Naive thymus-derived CD4-positive, alpha-beta T cell (primary cell): ENCODE measurements at regions not wholly inside any gene's neighbourhood (a gene's known extent, or its start where the extent isn't known, plus 50 kb on each side); places are given as distances from the start of the nearest gene placed in this dataset.

Experiments used
- ATAC-seq: fragments of 150-1000 bp; cut with Tn5 transposase; 2 replicates; pipeline ENCODE4 v1.10.0; 2021; ENCODE audit warnings: mild to moderate bottlenecking, moderate library complexity
- CTCF ChIA-PET: fragments of 350-600 bp; sonication (Branson Sonifier 250); formaldehyde crosslinking; loops from one replicate; lab custom pipeline; 2021; ENCODE audit warnings: antibody characterized with exemption; lab: Charles Lee
- POLR2A ChIA-PET: fragments of 350-600 bp; sonication (Branson Sonifier 250); formaldehyde crosslinking; loops from one replicate; lab custom pipeline; 2021; ENCODE audit warnings: antibody characterized with exemption, inconsistent platforms; lab: Charles Lee
- DNase-seq, 9 donors: peaks; one replicate each; pipeline versions ENCODE4 v3.0.0 to v3.0.0-alpha.2; 2020 to 2022; ENCODE audit warnings: mixed read lengths in 1 of 9
- H3K27ac ChIP-seq: one replicate; pipeline ENCODE4 v1.7.0; 2013; ENCODE audit warnings: mild to moderate bottlenecking, low read depth, low read length, moderate library complexity
- H3K27me3 ChIP-seq, 2 donors: one replicate each; pipeline ENCODE4 v1.7.0; 2013; ENCODE audit warnings: low read length in 2 of 2, mild to moderate bottlenecking in 2 of 2, moderate library complexity in 2 of 2; ENCODE audit not compliant: control insufficient read depth in 2 of 2, insufficient read depth in 2 of 2
- H3K36me3 ChIP-seq, 3 experiments: 1 replicate in 2 of 3; 2 replicates in 1 of 3; pipeline ENCODE4 v1.7.0; 2013; ENCODE audit warnings: low read length in 3 of 3, mild to moderate bottlenecking in 3 of 3, moderate library complexity in 1 of 3; ENCODE audit not compliant: insufficient read depth in 3 of 3, control insufficient read depth in 2 of 3
- H3K4me1 ChIP-seq, 2 donors: one replicate each; pipeline ENCODE4 v1.7.0; 2013; ENCODE audit warnings: low read length in 2 of 2, mild to moderate bottlenecking in 2 of 2, moderate library complexity in 1 of 2; ENCODE audit not compliant: control insufficient read depth in 2 of 2, insufficient read depth in 2 of 2
- H3K4me3 ChIP-seq: 2 replicates; pipeline ENCODE4 v1.7.0; 2013; ENCODE audit warnings: mild to moderate bottlenecking, low read length
- H3K9me3 ChIP-seq, 3 experiments: 1 replicate in 2 of 3; 2 replicates in 1 of 3; pipeline ENCODE4 v1.7.0; 2013; ENCODE audit warnings: low read length in 3 of 3; ENCODE audit not compliant: control insufficient read depth in 2 of 3
- H3K27ac Mint-ChIP-seq, 9 donors: one replicate each; pipeline ENCODE4 v1.8.0; 2020 to 2022; ENCODE audit warnings: mixed read lengths in 9 of 9, mild to moderate bottlenecking in 8 of 9, moderate library complexity in 5 of 9, inconsistent platforms in 2 of 9
- H3K27me3 Mint-ChIP-seq, 5 donors: one replicate each; pipeline ENCODE4 v1.8.0; 2021 to 2022; ENCODE audit warnings: mixed read lengths in 5 of 5, mild to moderate bottlenecking in 1 of 5
- H3K36me3 Mint-ChIP-seq, 5 donors: one replicate each; pipeline ENCODE4 v1.8.0; 2020 to 2022; ENCODE audit warnings: mixed read lengths in 5 of 5, mild to moderate bottlenecking in 3 of 5, inconsistent platforms in 1 of 5
- H3K4me1 Mint-ChIP-seq, 7 donors: one replicate each; pipeline ENCODE4 v1.8.0; 2020 to 2022; ENCODE audit warnings: mixed read lengths in 7 of 7, mild to moderate bottlenecking in 3 of 7, inconsistent platforms in 1 of 7
- H3K4me3 Mint-ChIP-seq, 10 donors: one replicate each; pipeline ENCODE4 v1.8.0; 2020 to 2022; ENCODE audit warnings: mild to moderate bottlenecking in 10 of 10, mixed read lengths in 10 of 10, moderate library complexity in 6 of 10, inconsistent platforms in 2 of 10
- H3K9me3 Mint-ChIP-seq, 11 donors: one replicate each; pipeline ENCODE4 v1.8.0; 2020 to 2022; ENCODE audit warnings: mixed read lengths in 11 of 11, mild to moderate bottlenecking in 4 of 11, inconsistent platforms in 1 of 11, moderate library complexity in 1 of 11
- intact Hi-C, 2 donors: fragments of 100-400 bp; cut with micrococcal nuclease; formaldehyde crosslinking; loops; one replicate each; pipeline ENCODE4 v1.15.1; 2023

GRCh38 chr15:38153781-38154180, 98.9 kb upstream of the SPRED1 start:
- H3K4me3 Mint-ChIP-seq, result no peak overlapping the region
- CTCF ChIA-PET, result no interaction called here
- intact Hi-C loops, result no loop called here

GRCh38 chr15:38154255-38154654, 98.4 kb upstream of the SPRED1 start:
- peaks cover 0 to 10% (median 0%) of the 10 kb centered on the region in 3 experiments for H3K9me3 ChIP-seq
- H3K36me3 Mint-ChIP-seq, result peaks cover 0 to 3% (median 0%) of the 10 kb centered on the region in 5 donors
- no peak overlapping the region for H3K4me3 ChIP-seq
- ATAC-seq (no peak), DNase-seq (no peak)
- peaks cover 3 to 55% (median 21%) of the 10 kb centered on the region in 11 donors for H3K9me3 Mint-ChIP-seq
- no peaks in the 10 kb centered on the region for H3K27me3 ChIP-seq
- H3K27me3 Mint-ChIP-seq, result peaks cover 4 to 34% (median 23%) of the 10 kb centered on the region in 5 donors
- intact Hi-C loops, result no loop called here
- ChIA-PET POLR2A (no interaction called here), CTCF (no interaction called here)
- no peaks in the 10 kb centered on the region for H3K36me3 ChIP-seq
- H3K4me3 Mint-ChIP-seq, result no peak overlapping the region
- no peak overlapping the region for H3K27ac Mint-ChIP-seq
- H3K4me1 Mint-ChIP-seq, result peaks cover 0 to 3% (median 0%) of the 10 kb centered on the region in 7 donors
- H3K4me1 ChIP-seq, result no peaks in the 10 kb centered on the region
- no peak overlapping the region for H3K27ac ChIP-seq

More at GRCh38 chr15:38153781-38154180, 98.9 kb upstream of the SPRED1 start:
- no peak overlapping the region for H3K27ac Mint-ChIP-seq
- POLR2A ChIA-PET, result no interaction called here
- no peak for DNase-seq
- peaks cover 3 to 52% (median 21%) of the 10 kb centered on the region in 11 donors for H3K9me3 Mint-ChIP-seq
- Histone ChIP-seq H3K9me3 (peaks cover 0 to 10% (median 0%) of the 10 kb centered on the region in 3 experiments), H3K36me3 (no peaks in the 10 kb centered on the region), H3K4me1 (no peaks in the 10 kb centered on the region), H3K4me3 (no peak overlapping the region), H3K27ac (no peak overlapping the region), H3K27me3 (no peaks in the 10 kb centered on the region)
- H3K27me3 Mint-ChIP-seq, result peaks cover 1 to 34% (median 23%) of the 10 kb centered on the region in 5 donors
- H3K4me1 Mint-ChIP-seq, result peaks cover 0 to 4% (median 0%) of the 10 kb centered on the region in 7 donors
- ATAC-seq, result no peak
- peaks cover 0 to 3% (median 0%) of the 10 kb centered on the region in 5 donors for H3K36me3 Mint-ChIP-seq

- Mint-ChIP-seq H3K4me1 (no peaks in the 10 kb centered on the region), H3K9me3 (peaks cover 3 to 50% (median 19%) of the 10 kb centered on the region in 11 donors), H3K27me3 (peaks cover 6 to 38% (median 23%) of the 10 kb centered on the region in 5 donors), H3K27ac (no peak overlapping the region), H3K36me3 (peaks cover 0 to 3% (median 0%) of the 10 kb centered on the region in 5 donors), H3K4me3 (no peak overlapping the region)
- ChIA-PET POLR2A (no interaction called here), CTCF (no interaction called here)
- H3K27ac ChIP-seq, result no peak overlapping the region
- no peaks in the 10 kb centered on the region for H3K27me3 ChIP-seq
- intact Hi-C loops, result no loop called here
- ATAC-seq (no peak), DNase-seq (no peak)
- H3K9me3 ChIP-seq, result peaks cover 0 to 10% (median 0%) of the 10 kb centered on the region in 3 experiments
- no peak overlapping the region for H3K4me3 ChIP-seq
- no peaks in the 10 kb centered on the region for H3K4me1 ChIP-seq
- H3K36me3 ChIP-seq, result no peaks in the 10 kb centered on the region
These were observed 97.8 kb upstream of the SPRED1 start for GRCh38 chr15:38154837-38155236.

GRCh38 chr15:38163658-38164057, 89.0 kb upstream of the SPRED1 start:
- H3K4me3 Mint-ChIP-seq, result no peak overlapping the region
- H3K27me3 ChIP-seq, result no peaks in the 10 kb centered on the region
- ChIA-PET POLR2A (no interaction called here), CTCF (no interaction called here)
- H3K36me3 Mint-ChIP-seq, result no peaks in the 10 kb centered on the region
- H3K27ac Mint-ChIP-seq, result no peak overlapping the region
- H3K9me3 ChIP-seq, result no peaks in the 10 kb centered on the region
- H3K9me3 Mint-ChIP-seq, result peaks cover 0 to 10% (median 0%) of the 10 kb centered on the region in 11 donors
- H3K4me1 Mint-ChIP-seq, result no peaks in the 10 kb centered on the region
- H3K36me3 ChIP-seq, result no peaks in the 10 kb centered on the region
- DNase-seq, result no peak
- H3K4me3 ChIP-seq, result no peak overlapping the region
- no peak for ATAC-seq
- intact Hi-C loops, result no loop called here
- no peak overlapping the region for H3K27ac ChIP-seq
- H3K27me3 Mint-ChIP-seq, result peaks cover 14 to 46% (median 17%) of the 10 kb centered on the region in 5 donors
- no peaks in the 10 kb centered on the region for H3K4me1 ChIP-seq

- H3K9me3 Mint-ChIP-seq, result peaks cover 0 to 6% (median 0%) of the 10 kb centered on the region in 11 donors
- H3K4me1 Mint-ChIP-seq, result no peaks in the 10 kb centered on the region
- no peak overlapping the region for H3K27ac ChIP-seq
- DNase-seq, result no peak
- intact Hi-C loops, result no loop called here
- no peaks in the 10 kb centered on the region for H3K36me3 Mint-ChIP-seq
- no peaks in the 10 kb centered on the region for H3K9me3 ChIP-seq
- H3K27me3 Mint-ChIP-seq, result peaks cover 10 to 46% (median 17%) of the 10 kb centered on the region in 5 donors
- no peak overlapping the region for H3K4me3 ChIP-seq
- ATAC-seq, result no peak
- H3K4me1 ChIP-seq, result no peaks in the 10 kb centered on the region
- H3K27me3 ChIP-seq, result no peaks in the 10 kb centered on the region
- POLR2A ChIA-PET, result no interaction called here
- CTCF ChIA-PET, result no interaction called here
- H3K4me3 Mint-ChIP-seq, result no peak overlapping the region
- no peak overlapping the region for H3K27ac Mint-ChIP-seq
- H3K36me3 ChIP-seq, result no peaks in the 10 kb centered on the region
These were observed 88.6 kb upstream of the SPRED1 start for GRCh38 chr15:38164061-38164460.

- H3K27me3 ChIP-seq, result no peaks in the 10 kb centered on the region
- Mint-ChIP-seq H3K27ac (no peak overlapping the region), H3K36me3 (no peaks in the 10 kb centered on the region), H3K4me1 (no peaks in the 10 kb centered on the region), H3K27me3 (peaks cover 9 to 45% (median 17%) of the 10 kb centered on the region in 5 donors), H3K4me3 (no peak overlapping the region), H3K9me3 (peaks cover 0 to 6% (median 0%) of the 10 kb centered on the region in 11 donors)
- no peaks in the 10 kb centered on the region for H3K4me1 ChIP-seq
- ChIA-PET CTCF (no interaction called here), POLR2A (no interaction called here)
- no peak overlapping the region for H3K4me3 ChIP-seq
- no peaks in the 10 kb centered on the region for H3K9me3 ChIP-seq
- intact Hi-C loops, result no loop called here
- H3K36me3 ChIP-seq, result no peaks in the 10 kb centered on the region
- H3K27ac ChIP-seq, result no peak overlapping the region
- ATAC-seq, result no peak
- no peak for DNase-seq
These were observed 88.1 kb upstream of the SPRED1 start for GRCh38 chr15:38164507-38164906.

- DNase-seq (no peak), ATAC-seq (no peak)
- Histone ChIP-seq H3K36me3 (no peaks in the 10 kb centered on the region), H3K9me3 (no peaks in the 10 kb centered on the region), H3K27ac (no peak overlapping the region), H3K27me3 (no peaks in the 10 kb centered on the region), H3K4me3 (no peak overlapping the region), H3K4me1 (no peaks in the 10 kb centered on the region)
- peaks cover 0 to 6% (median 0%) of the 10 kb centered on the region in 11 donors for H3K9me3 Mint-ChIP-seq
- H3K4me1 Mint-ChIP-seq, result no peaks in the 10 kb centered on the region
- intact Hi-C loops, result no loop called here
- CTCF ChIA-PET, result no interaction called here
- peaks cover 15 to 32% (median 18%) of the 10 kb centered on the region in 5 donors for H3K27me3 Mint-ChIP-seq
- H3K36me3 Mint-ChIP-seq, result no peaks in the 10 kb centered on the region
- H3K27ac Mint-ChIP-seq, result no peak overlapping the region
- POLR2A ChIA-PET, result no interaction called here
- no peak overlapping the region for H3K4me3 Mint-ChIP-seq
These were observed 84.1 kb upstream of the SPRED1 start for GRCh38 chr15:38168467-38169070.
